Right ventricle myocardium inferior (tissue), 1 donor: ENCODE measurements at regions not wholly inside any gene's neighbourhood (a gene's known extent, or its start where the extent isn't known, plus 50 kb on each side); places are given as distances from the start of the nearest gene placed in this dataset.
"Not testable (repeated sequence)": the region's sequence is repeated elsewhere in the genome, so short reads cannot be mapped to it uniquely, and the experiment has no call there.

ENCODE experiments used
- ATAC-seq: fragments of 200-7000 bp; cut with Tn5 transposase; one replicate; pipeline ENCODE4 v1.9.1; 2020; ENCODE audit warnings: mild to moderate bottlenecking, moderate library complexity
- DNase-seq: peaks from one replicate; pipeline ENCODE4 v3.0.0; 2021; ENCODE audit errors: missing footprints
- intact Hi-C: fragments of 100-400 bp; cut with DNase I; formaldehyde crosslinking; loops from one replicate; pipeline ENCODE4 v1.11.0; 2022
- donor health status: DM: no; HTN: yes; CAD: no; lungs with severe emphysema.

DNA sequence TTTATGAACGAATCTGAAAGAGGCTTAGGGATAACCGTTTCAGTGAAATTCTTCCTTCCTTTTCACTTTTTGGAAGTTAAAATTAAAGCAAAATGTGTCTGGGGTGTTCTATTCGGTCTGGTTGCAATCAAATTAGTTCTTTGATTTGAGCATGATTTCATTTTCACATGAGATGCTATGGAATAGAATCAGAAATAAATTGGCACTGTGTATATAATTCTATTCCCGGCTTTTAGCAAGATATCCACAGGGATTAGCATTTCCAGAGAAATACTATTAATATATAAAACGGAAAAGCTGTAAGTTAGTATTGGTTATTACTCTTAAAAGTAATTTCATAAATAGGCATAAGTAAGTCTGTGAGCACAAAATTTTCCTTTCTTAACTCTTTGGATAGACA, 1676.8 kb upstream of the PCDH7 start:
- intact Hi-C loops, result loop anchor here (10.0 kb wide), 1 partner anchor 79 kb away; no protein-coding TSS in a partner anchor
- ATAC-seq (no peak), DNase-seq (no peak)

DNA sequence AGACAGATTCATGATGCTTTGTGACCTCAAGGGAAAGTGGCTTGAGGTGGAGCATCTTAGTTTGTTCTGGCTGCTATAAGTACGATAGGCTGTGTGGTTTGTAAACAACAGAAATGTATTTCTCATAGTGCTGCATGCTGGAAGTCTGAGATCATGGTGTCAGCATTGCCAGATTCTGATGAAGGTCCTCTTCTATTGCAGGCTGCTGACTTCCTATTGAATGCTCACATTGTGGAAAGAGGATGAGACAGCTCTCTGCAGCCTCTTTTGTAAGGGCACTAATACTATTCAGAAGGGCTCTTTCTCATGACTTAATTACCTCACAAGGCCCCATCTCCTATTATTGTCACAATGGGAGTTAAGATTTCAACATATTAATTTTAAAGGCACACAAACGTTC, 1674.0 kb upstream of the PCDH7 start:
- intact Hi-C loops, result loop anchor here (10.0 kb wide), 1 partner anchor 81 kb away; no protein-coding TSS in a partner anchor
- no peak for DNase-seq
- no peak for ATAC-seq

GRCh38 chr4:29046781-29047180, 1673.4 kb upstream of the PCDH7 start:
- no peak for DNase-seq
- no peak for ATAC-seq
- intact Hi-C loops, result loop anchor here (10.0 kb wide), 1 partner anchor 82 kb away; no protein-coding TSS in a partner anchor

- intact Hi-C loops, result loop anchor here (10.0 kb wide), 1 partner anchor 83 kb away; no protein-coding TSS in a partner anchor
- DNase-seq, result peak; percentile 65
- ATAC-seq, result no peak
These were observed 1672.7 kb upstream of the PCDH7 start for GRCh38 chr4:29047341-29048041.

GRCh38 chr4:29051381-29051965, 1668.7 kb upstream of the PCDH7 start:
- no peak for ATAC-seq
- intact Hi-C loops, result no loop called here
- DNase-seq, result no peak

DNA sequence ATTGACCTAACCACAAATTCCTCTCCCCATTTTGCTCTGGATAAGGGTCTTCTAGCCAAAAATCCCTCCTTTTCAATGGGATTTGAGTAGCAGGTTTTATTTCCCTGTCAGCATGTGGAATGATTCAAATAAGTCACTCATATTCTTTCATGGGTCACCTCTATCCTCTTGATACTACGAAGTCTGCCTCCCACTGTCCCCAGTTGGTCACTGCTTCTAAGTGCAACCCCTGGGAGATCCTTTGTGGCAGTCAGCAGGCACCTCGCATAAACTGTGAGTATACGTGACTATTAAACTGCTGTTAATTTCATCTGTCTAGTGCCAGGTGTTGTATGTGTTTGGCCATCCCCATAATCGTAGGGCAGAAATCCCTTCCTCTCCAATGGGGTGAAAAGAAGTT, 1667.9 kb upstream of the PCDH7 start:
- ATAC-seq (no peak), DNase-seq (no peak)
- intact Hi-C loops, result no loop called here

- ATAC-seq (no peak), DNase-seq (no peak)
- intact Hi-C loops, result no loop called here
These were observed 1661.6 kb upstream of the PCDH7 start for GRCh38 chr4:29058531-29058930.

DNA sequence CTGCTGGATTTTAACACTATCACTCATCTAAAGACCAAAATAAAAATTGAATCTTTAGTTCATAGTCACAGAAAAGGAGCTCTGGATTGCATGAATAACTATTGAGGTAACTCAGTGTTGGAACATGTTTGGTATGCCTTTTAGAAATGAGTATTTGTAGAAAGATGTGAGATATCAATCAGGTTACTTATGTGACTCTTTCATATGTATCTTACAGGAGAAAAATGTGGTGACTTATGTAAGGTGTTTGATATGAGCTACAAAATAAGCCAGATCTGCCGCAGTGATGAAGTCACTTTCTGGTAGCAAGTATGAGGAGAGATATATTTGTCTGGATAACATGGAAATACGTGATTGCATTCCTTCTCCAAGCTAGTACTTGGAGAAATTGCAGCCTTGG, 1653.3 kb upstream of the PCDH7 start:
- DNase-seq, result no peak
- intact Hi-C loops, result no loop called here
- no peak for ATAC-seq

- DNase-seq (no peak), ATAC-seq (no peak)
- intact Hi-C loops, result no loop called here
These were observed 1646.6 kb upstream of the PCDH7 start for GRCh38 chr4:29073571-29073970.

GRCh38 chr4:29075366-29075765, 1644.8 kb upstream of the PCDH7 start:
- DNase-seq (peak; percentile 13), ATAC-seq (no peak)
- intact Hi-C loops, result no loop called here

GRCh38 chr4:29079260-29079659, 1640.9 kb upstream of the PCDH7 start:
- ATAC-seq (no peak), DNase-seq (no peak)
- intact Hi-C loops, result no loop called here

DNA sequence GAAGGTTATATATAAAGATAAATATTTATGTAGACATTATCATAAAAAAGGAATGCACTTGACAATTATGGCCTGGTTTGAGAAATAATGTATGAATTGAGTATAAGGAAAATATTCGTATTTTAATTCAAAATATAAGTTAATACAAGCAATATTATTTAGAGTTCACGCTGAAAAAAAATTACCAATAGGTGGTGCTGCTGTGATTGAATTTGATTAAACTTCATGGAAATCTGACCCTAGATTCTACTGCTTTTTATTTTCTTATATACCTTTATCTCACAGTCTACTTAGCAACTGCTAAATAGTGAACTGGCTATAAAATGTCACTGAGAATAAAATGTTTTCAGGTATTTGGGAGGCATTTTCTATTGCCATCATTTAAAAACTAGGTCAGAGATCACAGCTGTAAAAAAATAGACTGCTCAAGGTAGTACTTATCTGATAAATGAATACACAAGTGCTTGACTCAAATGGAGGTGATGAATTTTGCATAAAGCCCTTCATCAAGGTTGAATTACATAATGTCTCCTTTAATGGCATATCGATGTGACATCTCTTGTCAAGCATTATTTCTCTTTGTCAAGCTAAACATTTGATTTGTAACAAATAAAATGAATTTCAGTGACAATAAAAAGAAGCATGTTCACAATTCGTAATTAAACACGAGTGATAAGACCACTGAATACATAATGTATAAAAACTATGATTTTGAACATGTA, 1638.8 kb upstream of the PCDH7 start:
- ATAC-seq (no peak), DNase-seq (no peak)
- intact Hi-C loops, result no loop called here

DNA sequence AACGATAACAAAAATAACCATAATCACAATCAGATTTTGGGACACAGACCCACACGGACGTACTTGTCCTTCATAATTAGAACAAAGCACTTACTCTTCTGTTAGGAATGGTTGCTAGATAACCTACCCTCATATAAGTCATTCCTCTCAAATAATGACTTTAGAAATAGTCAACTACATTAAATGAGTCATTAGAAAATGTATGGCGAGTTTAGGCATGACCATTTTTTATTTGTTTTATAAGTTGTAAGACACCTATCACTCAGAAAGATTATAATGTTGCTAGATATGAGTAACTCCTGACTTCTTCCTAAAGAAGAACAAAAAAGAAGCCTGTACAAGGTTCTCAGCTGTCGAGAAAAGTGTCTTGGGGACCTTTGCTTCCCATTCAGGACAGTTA, 1637.5 kb upstream of the PCDH7 start:
- intact Hi-C loops, result no loop called here
- ATAC-seq, result no peak

DNA sequence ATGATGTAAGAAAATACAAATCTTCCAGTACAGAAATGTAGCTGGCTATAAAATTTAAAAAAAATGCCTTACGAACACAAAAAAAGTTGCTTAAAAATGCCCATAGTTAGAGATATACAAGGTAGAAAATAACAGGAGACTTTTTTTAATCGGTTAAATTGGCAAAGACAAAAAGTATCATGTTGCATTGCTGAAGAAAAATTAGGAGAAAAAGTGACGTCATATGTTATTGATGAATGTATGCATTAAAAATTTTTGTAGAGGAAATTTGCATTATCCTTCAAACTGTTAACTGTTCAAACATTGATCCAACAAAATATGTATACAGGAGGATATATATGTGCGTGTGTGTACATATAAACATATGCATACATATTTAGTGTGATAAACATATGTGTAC, 1634.4 kb upstream of the PCDH7 start:
- intact Hi-C loops, result no loop called here
- no peak for DNase-seq

More for the DNA sequence above, 1637.5 kb upstream of the PCDH7 start:
- DNase-seq, result no peak

GRCh38 chr4:29104694-29105093, 1615.5 kb upstream of the PCDH7 start:
- DNase-seq (no peak), ATAC-seq (no peak)
- intact Hi-C loops, result no loop called here

More for the DNA sequence above, 1634.4 kb upstream of the PCDH7 start:
- ATAC-seq, result no peak

GRCh38 chr4:29113960-29114359, 1606.2 kb upstream of the PCDH7 start:
- ATAC-seq, result no peak
- DNase-seq, result no peak
- intact Hi-C loops, result loop anchor here (10.0 kb wide), 1 partner anchor 51 kb away; no protein-coding TSS in a partner anchor

DNA sequence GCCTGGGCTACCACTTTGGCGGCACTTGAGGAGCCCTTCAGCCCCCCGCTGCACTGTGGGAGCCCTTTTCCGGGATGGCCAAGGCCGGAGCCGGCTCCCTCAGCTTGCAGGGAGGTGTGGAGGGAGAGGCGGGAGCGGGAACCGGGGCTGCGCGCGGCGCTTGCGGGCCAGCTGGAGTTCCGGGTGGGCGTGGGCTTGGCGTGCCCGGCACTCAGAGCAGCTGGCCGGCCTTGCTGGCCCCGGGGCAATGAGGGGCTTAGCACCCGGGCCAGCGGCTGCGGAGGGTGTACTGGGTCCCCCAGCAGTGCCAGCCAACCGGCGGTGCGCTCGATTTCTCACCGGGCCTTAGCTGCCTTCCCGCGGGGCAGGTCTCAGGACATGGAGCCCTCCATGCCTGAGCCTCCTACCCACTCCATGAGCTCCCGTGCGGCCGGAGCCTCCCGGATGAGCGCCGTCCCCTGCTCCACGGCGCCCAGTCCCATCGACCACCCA, 1602.9 kb upstream of the PCDH7 start:
- ATAC-seq, result not testable (repeated sequence)
- peak; percentile 65 for DNase-seq
- intact Hi-C loops, result loop anchor here (10.0 kb wide), 1 partner anchor 48 kb away; no protein-coding TSS in a partner anchor

DNA sequence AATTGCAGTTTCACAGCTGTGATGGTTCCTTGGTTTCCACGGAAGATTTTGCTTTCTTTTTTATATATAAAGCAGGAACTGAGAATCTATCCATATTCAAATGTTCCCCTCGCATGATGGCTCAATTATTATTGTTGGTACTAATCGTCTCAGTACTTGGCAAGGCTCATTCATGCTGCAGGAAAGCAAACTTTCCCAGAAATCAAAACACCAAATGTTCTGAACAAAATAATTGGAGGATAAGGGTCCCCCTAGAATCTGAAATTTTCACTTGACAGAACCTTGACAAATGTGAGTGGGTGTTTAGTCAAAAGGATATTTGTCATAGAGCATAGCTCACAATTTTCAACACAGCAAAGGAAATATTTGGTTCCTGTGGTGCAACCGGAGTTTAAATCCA, 1598.6 kb upstream of the PCDH7 start:
- DNase-seq, result no peak
- no peak for ATAC-seq
- intact Hi-C loops, result no loop called here

DNA sequence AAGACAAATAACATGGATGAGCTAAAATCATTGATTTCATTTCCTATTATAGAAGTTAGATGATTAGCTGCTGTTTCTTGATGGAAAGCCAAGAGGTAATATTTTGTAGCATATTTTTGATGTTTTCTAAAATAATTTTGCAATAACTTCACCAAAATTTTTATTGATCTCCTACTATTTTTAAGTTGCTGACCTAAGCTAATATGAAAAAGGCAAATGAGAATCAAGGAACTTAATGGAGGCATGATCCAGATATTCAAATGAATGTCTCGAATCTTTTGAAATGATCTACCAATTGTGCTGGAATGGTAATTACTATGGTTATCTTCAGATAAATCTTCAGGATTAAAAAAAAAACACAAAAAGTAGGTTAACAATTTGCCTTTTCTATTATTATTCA, 1591.4 kb upstream of the PCDH7 start:
- DNase-seq, result no peak
- intact Hi-C loops, result no loop called here
- ATAC-seq, result no peak

- ATAC-seq (no peak), DNase-seq (no peak)
- intact Hi-C loops, result no loop called here
These were observed 1588.9 kb upstream of the PCDH7 start for GRCh38 chr4:29131304-29131703.
